Spleen (tissue), 7 donors: ENCODE measurements at regions not wholly inside any gene's neighbourhood (a gene's known extent, or its start where the extent isn't known, plus 50 kb on each side); places are given as distances from the start of the nearest gene placed in this dataset.

Experiments
- POLR2A ChIP-seq, 3 donors: fragments of 450-650 bp; IDR thresholded peaks; one replicate each; pipeline ENCODE4 v1.5.1; 2017; ENCODE audit warnings: antibody characterized with exemption in 3 of 3, mild to moderate bottlenecking in 1 of 3
- TF ChIP-seq, protein P1 (sequence below), 11 experiments: fragments of 200-600 bp in 7 of 11; fragments of 450-650 bp in 4 of 11; sonication (generic) in 4 of 11; IDR thresholded peaks in 8 of 11; conservative IDR thresholded peaks in 3 of 11; 1 replicate in 7 of 11; 2 replicates in 4 of 11; pipeline versions ENCODE4 v1.4.0 to v1.8.0; 2016 to 2021; ENCODE audit warnings: antibody characterized with exemption in 11 of 11, inconsistent platforms in 4 of 11, mild to moderate bottlenecking in 1 of 11
- donor health status: DM: no; HTN: no; CAD: no; lungs with moderate emphysema.
- donor health status: DM: no; HTN: no; CAD: no.
- donor health status: DM: no; HTN: no; CAD: no.

GRCh38 chr15:96274698-96275097 lies 55.8 kb upstream of the NR2F2 start:
- TF ChIP-seq, protein P1, sequence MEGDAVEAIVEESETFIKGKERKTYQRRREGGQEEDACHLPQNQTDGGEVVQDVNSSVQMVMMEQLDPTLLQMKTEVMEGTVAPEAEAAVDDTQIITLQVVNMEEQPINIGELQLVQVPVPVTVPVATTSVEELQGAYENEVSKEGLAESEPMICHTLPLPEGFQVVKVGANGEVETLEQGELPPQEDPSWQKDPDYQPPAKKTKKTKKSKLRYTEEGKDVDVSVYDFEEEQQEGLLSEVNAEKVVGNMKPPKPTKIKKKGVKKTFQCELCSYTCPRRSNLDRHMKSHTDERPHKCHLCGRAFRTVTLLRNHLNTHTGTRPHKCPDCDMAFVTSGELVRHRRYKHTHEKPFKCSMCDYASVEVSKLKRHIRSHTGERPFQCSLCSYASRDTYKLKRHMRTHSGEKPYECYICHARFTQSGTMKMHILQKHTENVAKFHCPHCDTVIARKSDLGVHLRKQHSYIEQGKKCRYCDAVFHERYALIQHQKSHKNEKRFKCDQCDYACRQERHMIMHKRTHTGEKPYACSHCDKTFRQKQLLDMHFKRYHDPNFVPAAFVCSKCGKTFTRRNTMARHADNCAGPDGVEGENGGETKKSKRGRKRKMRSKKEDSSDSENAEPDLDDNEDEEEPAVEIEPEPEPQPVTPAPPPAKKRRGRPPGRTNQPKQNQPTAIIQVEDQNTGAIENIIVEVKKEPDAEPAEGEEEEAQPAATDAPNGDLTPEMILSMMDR (IDR thresholded peaks at IDR 0.05 in 8 of 11, conservative IDR thresholded peaks at IDR 0.05 in 3 of 11) = no peak
- TF ChIP-seq POLR2A (IDR thresholded peaks at IDR 0.05) = no peak
